Astrocyte of the spinal cord (primary cell): ENCODE measurements at regions not wholly inside any gene's neighbourhood (a gene's known extent, or its start where the extent isn't known, plus 50 kb on each side); places are given as distances from the start of the nearest gene placed in this dataset.
"Not testable (repeated sequence)": the region's sequence is repeated elsewhere in the genome, so short reads cannot be mapped to it uniquely, and the experiment has no call there.

Experiments
- DNase-seq: peaks from one replicate; pipeline ENCODE4 v3.0.0; 2011; ENCODE audit warnings: low read depth, low spot score
- H3K4me3 ChIP-seq: 2 replicates; pipeline ENCODE4 v1.5.1; 2011; ENCODE audit warnings: low read depth, mild to moderate bottlenecking, low read length, moderate library complexity
- in situ Hi-C: cut with HindIII; loops from 2 replicates; pipeline ENCODE4 v1.10.0; 2017; ENCODE audit warnings: low sequenced_read_pairs
- TF ChIP-seq, protein P1 (sequence below): IDR thresholded peaks from 2 replicates; pipeline ENCODE4 v1.5.1; 2012; ENCODE audit warnings: low read depth, mild to moderate bottlenecking, low read length, inconsistent platforms

- no peak for DNase-seq
- no peak overlapping the region for H3K4me3 ChIP-seq
- TF ChIP-seq, protein P1, sequence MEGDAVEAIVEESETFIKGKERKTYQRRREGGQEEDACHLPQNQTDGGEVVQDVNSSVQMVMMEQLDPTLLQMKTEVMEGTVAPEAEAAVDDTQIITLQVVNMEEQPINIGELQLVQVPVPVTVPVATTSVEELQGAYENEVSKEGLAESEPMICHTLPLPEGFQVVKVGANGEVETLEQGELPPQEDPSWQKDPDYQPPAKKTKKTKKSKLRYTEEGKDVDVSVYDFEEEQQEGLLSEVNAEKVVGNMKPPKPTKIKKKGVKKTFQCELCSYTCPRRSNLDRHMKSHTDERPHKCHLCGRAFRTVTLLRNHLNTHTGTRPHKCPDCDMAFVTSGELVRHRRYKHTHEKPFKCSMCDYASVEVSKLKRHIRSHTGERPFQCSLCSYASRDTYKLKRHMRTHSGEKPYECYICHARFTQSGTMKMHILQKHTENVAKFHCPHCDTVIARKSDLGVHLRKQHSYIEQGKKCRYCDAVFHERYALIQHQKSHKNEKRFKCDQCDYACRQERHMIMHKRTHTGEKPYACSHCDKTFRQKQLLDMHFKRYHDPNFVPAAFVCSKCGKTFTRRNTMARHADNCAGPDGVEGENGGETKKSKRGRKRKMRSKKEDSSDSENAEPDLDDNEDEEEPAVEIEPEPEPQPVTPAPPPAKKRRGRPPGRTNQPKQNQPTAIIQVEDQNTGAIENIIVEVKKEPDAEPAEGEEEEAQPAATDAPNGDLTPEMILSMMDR, result no peak
- in situ Hi-C loops, result no loop called here
Measured at GRCh38 chr13:108069521-108070210, 145.7 kb downstream of the LIG4 start.

DNA sequence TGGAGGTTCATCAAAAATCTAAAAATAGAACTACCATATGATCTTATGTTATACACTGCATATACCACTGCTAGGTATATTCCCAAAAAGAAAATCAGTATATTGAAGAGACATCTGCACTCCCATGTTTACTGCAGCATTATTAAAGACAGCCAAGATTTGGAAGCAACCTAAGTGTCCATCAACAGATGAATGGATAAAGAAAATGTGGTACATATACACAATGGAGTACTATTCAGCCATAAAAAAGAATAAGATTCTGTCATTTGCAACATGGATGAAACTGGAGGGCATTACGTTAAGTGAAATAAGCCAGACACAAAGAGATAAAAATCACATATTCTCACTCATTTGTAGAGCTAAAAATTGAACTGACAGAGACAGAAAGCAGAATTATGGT, 151.0 kb downstream of the LIG4 start:
- in situ Hi-C loops, result not testable (repeated sequence)

DNA sequence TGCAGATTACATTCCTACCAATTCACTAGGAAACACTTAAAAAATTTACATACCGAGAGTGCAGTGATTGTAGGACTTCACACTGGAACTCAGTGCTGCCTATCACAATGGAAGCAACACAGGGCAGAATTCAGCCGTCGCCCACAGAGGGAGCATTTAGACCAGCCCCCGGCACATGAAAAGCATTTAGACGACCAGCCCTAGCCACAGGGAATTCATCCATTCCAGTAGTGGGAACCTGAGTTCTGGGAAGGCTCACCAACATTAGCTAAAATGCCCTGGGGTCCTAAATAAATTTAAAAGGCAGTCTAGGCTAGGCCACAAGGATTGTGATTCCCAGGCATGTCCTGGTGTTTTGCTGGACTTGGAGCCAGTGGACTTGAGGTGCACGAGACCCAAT, 155.2 kb downstream of the LIG4 start:
- no peak overlapping the region for H3K4me3 ChIP-seq
- in situ Hi-C loops, result no loop called here
- no peak for DNase-seq
- TF ChIP-seq, protein P1, result no peak

More for the DNA sequence above, 151.0 kb downstream of the LIG4 start:
- not testable (repeated sequence) for DNase-seq, H3K4me3 ChIP-seq

DNA sequence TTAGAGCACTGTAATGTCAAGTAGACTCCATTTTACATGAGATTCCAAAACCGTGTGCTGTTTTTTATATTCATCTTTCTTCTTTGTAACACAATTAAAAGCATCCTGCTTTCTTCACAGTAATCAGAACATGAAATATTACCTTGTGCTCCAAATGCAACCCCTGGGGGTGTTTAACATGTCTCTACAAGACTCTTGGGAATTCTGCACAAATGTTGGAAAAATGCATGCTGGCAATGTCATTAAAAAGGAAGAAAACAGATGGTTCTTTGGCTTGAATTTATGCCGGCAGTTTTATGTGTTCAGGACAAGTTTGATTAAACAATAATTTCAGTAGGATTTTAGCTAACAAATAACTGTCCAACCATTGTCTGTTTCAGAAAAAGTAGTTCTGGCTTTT, 159.1 kb downstream of the LIG4 start:
- TF ChIP-seq, protein P1, result no peak
- DNase-seq, result no peak
- in situ Hi-C loops, result no loop called here
- H3K4me3 ChIP-seq, result no peak overlapping the region

GRCh38 chr13:108049211-108049610, 166.1 kb downstream of the LIG4 start:
- in situ Hi-C loops, result no loop called here
- DNase-seq, result no peak
- H3K4me3 ChIP-seq, result no peak overlapping the region
- TF ChIP-seq, protein P1, result no peak

DNA sequence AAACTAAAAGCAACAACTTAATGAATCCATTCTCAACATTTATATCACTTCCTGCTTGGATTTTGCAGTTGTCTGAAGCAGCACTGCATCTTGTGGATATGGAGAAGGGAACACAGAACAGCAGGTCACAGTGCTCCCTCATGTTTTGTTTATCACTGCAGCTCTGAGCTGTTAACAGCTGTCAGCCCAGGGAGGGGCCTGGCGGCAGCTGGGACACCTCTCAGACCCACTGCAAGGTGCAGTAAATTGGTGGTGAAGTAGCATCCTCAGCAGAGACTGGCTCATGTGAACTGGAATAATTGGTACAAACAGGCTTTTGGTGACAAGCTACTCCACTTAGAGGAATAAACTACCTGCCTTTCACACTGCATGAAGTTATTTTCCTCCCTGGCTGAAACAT, 170.4 kb downstream of the LIG4 start:
- no peak for DNase-seq
- TF ChIP-seq, protein P1, result no peak
- in situ Hi-C loops, result no loop called here
- H3K4me3 ChIP-seq, result no peak overlapping the region

DNA sequence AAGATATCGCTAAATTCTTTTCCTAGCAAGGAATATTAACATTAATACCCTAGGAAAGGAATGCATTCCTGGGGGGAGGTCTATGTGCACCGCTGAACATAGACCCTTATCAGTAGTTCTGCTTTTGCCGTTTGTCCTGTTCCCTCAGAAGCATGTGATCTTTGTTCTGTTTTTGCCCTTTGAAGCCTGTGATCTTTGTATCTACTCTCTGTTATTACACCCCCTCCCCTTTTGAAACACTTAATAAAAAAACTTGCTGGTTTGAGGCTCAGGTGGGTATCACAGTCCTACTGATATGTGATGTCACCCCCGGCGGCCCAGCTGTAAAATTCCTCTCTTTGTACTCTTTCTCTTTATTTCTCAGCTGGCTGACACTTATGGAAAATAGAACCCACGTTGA, 172.5 kb downstream of the LIG4 start:
- in situ Hi-C loops, H3K4me3 ChIP-seq, DNase-seq: not testable (repeated sequence)

GRCh38 chr13:108037348-108037747, 178.0 kb downstream of the LIG4 start:
- H3K4me3 ChIP-seq, result no peak overlapping the region
- in situ Hi-C loops, result no loop called here
- TF ChIP-seq, protein P1, result no peak
- no peak for DNase-seq
